OCI-LY3 (cell line): ENCODE measurements at regions not wholly inside any gene's neighbourhood (a gene's known extent, or its start where the extent isn't known, plus 50 kb on each side); places are given as distances from the start of the nearest gene placed in this dataset.

ENCODE experiments used
- EZH2phosphoT487 ChIP-seq: fragments of 200-600 bp; shearing (Covaris generic); IDR thresholded peaks from 2 replicates; pipeline ENCODE4 v1.6.1; 2018; ENCODE audit warnings: antibody characterized with exemption, mixed run types, low read depth
- TF ChIP-seq, protein P1 (sequence below): fragments of 200-600, 300-600 bp; sonication (generic); IDR thresholded peaks from 2 replicates; pipeline ENCODE4 v1.5.1; 2014; ENCODE audit warnings: antibody characterized with exemption, low read length, low read depth

DNA sequence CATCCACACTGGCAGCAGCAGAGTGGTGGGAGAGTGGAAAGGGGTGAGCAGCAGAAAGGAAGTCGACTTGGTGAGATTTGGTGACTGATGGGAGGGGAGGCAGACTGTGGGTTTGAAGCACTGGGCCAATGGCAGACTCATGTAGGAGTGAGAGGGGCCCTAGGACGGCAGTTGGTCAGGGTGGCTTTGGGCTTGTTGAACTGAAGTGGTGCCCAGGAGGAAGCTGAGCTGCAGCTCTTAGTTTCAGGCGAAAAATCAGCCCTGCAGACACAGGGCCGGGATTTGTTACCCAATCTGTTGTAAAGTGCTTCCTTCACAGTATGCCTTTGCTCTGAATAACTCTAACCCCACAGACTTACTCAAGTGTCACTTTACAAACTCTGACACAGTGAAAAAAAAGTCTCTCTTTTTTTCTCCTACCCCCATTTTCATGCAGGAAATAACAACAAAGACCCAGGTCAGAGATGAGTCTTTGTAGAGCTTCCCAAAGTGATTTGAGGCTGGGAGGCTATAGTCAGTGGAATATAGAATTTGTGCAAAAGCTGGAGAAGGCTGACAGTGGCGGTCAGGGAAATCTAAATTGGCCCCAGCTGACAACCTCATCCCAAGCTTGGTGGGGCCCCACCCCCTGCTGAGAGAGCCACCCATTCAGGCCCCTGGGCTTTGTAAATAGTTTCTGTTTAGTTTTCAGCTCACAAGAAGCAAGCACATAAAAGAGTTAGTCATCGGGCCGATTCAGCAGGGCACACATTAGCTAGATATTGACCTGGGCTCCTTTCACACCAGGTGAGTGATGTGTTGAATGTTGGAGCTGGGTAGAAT is 226.9 kb downstream of the VAPA start:
- TF ChIP-seq, protein P1, sequence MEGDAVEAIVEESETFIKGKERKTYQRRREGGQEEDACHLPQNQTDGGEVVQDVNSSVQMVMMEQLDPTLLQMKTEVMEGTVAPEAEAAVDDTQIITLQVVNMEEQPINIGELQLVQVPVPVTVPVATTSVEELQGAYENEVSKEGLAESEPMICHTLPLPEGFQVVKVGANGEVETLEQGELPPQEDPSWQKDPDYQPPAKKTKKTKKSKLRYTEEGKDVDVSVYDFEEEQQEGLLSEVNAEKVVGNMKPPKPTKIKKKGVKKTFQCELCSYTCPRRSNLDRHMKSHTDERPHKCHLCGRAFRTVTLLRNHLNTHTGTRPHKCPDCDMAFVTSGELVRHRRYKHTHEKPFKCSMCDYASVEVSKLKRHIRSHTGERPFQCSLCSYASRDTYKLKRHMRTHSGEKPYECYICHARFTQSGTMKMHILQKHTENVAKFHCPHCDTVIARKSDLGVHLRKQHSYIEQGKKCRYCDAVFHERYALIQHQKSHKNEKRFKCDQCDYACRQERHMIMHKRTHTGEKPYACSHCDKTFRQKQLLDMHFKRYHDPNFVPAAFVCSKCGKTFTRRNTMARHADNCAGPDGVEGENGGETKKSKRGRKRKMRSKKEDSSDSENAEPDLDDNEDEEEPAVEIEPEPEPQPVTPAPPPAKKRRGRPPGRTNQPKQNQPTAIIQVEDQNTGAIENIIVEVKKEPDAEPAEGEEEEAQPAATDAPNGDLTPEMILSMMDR, result no peak
- no peak for TF ChIP-seq EZH2phosphoT487
